COLO668 (cell line): ENCODE measurements at regions not wholly inside any gene's neighbourhood (a gene's known extent, or its start where the extent isn't known, plus 50 kb on each side); places are given as distances from the start of the nearest gene placed in this dataset.
"Not testable (repeated sequence)": the region's sequence is repeated elsewhere in the genome, so short reads cannot be mapped to it uniquely, and the experiment has no call there.

ENCODE experiments used
- DNase-seq: peaks from one replicate; lab custom pipeline; 2025; ENCODE audit not compliant: unreplicated experiment; lab: John Stamatoyannopoulos, UW

DNA sequence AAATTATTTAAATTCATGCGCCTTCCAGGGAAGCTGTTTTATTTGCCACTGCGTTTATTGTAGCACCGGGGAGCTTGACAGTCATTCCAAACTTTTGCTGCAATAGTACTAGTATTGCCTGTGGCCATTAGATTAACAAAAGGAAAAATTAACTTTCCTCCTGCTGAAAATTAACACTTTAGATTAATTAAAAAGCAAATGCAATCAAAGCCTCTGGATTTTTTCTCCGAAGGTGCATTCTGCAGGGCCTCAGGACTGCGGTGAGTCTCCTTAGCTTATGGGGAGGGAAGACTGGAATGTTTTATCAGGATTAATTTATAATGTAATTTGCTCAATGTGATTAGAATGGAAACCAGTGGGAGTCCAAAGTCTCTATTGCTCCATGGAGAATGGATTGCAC is 456.4 kb upstream of the CFAP20DC start:
- DNase-seq, result no peak

DNA sequence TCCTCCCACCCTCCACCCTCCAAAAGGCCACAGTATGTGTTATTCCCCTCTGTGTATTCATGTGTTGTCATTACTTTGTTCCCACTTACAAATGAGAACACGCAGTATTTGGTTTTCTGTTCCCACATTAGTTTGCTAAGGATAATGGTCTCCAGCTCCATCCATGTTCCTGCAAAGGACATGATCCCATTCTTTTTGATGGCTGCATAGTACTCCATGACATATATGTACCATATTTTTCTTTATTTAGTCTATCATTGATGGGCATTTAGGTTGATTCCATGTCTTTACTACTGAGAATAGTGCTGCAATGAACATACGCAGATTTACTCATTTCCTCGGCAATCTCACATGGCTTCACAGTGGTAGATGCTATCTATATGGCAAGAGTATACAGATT is 453.6 kb upstream of the CFAP20DC start:
- no peak for DNase-seq

DNA sequence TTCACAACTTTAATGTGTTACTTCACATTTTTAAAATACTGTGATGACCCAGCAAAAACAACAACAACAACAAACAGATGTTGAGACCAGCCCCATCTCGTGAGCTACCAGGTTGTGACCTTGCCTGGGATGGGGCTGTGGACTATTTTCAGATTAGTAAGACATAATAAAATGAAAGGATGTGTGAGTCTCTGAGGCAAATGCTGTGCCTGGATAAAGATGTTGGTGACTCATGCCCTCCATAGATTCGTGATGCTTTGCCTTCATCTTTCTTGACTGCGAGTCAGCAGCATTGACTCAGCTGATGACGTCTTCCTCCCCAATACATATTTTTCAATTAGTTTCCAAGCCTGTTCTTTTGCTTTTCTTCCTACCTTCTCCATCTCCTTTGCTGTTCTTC is 453.0 kb upstream of the CFAP20DC start:
- no peak for DNase-seq

DNA sequence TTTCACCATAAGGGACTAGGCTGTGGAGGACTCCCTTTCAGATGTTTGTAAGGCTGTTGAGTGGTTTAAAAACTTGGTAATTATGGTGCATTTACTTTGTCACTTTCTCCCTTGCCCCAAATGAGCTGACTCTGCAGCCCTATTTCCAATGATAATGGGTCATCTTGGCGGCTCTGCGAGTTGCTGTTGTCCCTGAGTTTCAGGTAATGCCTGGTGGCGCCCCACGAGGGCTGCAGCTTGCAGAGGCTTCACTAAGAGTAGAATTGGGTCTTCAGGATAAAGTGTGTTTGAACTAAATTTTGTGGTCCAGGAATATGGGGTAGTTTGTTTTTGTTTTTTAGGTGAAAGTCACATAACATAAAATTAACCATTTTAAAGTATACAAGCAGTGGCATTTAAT is 450.1 kb upstream of the CFAP20DC start:
- no peak for DNase-seq

DNA sequence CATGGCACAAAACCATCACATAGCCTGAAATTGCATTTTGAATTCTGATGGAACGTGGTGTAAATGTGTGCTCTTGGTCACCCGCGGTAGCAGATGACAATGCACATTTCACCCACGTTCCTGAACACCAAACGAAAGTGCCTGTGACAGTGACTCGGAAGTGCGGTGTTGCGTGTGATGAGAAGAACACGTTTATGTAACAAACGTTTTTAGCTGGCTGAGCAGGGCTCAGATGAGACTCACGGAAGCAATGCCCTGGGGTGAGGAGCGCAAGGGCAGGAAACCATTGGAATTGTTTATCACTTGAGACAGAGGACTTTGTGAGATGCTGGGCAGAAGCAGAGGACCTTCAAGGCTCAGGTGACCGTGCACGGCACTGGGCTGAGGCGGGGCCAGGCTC is 449.2 kb upstream of the CFAP20DC start:
- DNase-seq, result no peak

DNA sequence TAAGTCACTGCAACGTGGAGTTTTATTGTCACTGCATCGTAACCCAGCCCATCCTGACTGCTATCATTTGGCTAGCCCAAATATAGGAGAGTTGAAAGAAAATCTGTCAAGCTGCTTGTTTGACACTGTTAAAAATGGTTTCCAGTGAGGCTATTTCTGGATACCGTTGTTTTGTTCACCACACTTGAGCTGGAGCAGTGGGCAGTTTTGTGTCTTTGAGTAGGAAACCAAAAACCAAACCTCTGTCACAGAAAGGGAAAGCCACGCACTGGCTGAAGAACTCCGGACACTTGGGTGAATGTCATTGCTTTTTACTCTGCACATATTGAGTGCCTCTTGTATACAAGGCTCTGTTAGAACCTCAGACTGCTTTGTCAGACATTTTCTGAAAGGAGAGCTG is 446.4 kb upstream of the CFAP20DC start:
- no peak for DNase-seq

DNA sequence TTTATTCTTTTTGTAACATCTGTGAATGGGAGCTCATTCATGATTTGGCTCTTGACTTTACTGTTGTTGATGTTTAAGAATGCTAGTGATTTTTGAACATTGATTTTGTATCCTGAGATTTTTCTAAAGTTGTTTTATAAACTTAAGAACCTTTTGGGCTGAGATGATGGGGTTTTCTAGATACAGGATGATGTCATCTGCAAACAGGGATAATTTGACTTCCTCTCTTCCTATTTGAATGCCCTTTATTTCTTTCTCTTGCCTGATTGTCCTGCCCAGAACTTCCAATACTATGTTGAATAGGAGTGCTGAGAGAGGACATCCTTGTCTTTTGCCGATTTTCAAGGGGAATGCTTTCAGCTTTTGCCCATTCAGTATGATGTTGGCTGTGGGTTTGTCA is 445.1 kb upstream of the CFAP20DC start:
- DNase-seq, result not testable (repeated sequence)

DNA sequence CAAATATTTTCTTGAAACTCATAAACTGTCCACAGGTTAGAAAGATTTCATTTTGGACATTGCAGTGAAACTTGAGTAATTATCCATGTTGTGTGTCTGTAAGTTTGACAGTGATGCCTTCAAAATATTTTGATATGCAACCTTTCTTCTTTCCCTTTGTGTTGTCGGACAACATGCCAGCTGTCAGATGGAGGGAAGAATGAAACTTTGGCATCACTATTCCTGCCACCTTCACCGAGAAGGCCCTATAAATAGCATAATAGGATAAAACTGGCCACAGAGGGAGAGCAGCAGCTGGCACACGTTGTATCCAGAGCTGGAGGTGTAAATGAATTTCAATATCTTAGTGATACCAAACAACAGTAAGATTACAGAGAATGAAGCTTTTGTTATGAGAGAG is 436.7 kb upstream of the CFAP20DC start:
- DNase-seq, result no peak

DNA sequence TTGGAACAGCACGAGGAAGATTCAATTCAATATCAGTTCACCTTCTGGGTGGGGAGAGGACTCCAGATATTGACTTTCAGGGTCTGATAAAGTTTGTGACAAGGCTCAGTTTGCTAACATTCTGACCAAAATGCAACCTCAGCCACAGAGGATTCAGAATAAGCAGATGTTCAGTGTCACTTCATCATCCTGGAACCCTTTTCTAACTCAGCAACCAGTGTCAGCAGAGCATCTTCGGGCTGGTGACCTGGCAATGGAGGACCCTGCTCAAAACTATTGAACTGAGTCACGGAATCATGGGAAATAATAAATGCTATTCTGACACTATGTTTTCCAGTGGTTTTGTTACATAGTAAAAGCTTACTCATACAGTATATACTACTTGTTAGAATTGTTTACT is 433.4 kb upstream of the CFAP20DC start:
- DNase-seq, result no peak

DNA sequence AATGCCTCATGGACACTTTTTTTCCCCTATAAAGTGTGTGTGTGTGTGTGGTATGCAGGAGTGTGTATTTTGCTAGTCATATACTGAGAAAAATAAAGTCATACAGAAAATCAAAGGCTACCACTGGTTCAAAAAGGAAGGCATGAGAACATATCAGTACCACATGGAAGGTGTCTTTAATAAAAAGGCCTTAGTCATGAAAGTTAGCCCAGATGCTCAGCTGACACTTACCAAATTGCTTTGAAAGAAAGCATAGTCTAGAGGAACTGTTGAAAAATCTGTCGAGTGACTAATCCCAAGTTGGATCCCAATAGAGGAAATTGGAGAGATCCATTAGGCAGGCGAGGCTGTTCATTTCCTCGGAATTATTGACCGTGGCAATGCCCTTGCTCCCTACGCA is 432.9 kb upstream of the CFAP20DC start:
- no peak for DNase-seq

DNA sequence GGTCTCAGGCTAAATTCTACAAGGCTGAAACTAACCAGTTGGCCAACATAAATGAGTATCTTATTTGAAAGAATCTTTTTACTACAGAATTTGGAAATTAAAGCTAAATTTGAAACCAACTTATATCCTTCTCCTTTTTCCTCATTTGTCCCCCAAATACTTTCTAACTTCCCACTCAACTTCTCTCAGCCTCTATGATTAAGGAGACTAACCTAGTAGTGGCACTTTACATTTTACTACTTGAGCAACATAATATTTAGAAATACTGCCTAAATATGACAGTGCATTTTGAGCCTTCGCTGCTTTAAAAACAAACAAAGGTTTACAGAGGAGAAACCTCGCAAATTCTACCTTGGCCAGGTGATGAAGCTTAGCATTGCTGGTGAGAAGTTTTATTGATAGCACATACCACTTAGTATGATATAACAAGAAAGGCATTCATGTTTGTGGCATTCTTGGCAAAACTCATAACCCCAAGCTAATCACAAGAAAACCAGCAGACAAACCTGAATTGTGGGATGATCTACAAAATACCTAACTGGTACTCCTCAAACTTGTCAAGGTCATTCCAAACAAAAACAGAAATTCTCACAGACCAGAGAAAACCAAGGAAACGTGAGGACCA is 432.1 kb upstream of the CFAP20DC start:
- DNase-seq, result no peak

DNA sequence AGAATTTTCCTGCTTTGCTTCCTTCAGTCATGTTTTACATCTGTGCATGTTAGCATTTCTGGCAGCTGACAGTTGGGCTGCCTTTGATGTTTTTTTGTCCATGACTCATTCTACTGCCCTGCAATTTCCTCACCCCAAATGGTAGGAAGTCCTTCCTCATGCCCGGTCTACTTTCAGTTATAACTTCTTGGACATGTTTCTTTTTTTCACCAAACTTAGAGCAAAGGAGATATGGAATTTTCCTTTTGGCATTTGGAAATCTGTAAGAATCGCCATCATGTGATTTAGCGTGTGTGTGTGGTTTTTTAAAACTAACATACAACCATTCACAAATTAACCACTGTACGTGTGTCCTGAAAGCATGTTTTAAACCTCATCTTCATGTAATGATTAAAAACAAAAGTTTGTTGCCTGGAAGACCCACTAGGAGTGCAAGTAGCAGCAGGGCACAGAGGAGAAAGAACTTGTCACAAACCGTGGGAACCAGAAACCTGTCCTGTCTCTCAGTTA is 430.7 kb upstream of the CFAP20DC start:
- no peak for DNase-seq

DNA sequence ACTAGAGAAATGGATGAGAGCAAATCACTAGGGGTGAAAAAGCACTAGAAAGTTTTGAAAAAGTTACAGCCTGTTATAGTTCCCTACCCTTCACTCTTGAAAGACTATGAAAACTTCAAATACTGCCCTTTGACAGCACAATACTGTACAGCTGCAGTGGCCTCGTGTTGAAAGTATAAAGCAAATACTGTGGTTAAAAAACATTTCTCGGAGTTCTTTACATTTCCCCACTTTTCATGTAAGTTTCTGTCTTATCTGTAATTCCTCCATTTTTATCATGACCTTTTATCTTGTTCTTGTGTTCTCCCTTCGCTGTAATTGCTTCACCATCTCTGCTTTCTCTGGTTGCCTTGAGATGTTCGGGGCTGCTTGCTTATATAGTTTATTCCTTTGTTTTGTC is 423.8 kb upstream of the CFAP20DC start:
- DNase-seq, result no peak

DNA sequence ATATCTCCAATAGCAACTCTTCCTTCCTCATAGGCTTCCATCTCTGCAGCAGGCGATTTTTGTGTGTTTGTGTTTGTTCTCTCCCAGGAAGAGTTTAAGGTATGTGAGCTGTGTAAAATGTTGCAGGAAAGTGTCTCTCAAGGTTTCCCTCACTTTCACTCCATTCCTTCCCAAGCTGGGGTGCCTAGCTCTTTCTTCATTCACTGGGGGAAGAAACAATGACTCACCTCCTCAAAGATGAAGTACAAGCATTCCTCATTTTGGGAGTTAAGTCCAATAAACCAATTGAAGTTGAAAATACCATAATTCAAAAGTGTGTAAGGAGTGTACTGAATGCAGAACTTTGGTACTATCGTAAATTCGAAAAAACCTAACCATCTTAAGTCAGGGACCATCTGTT is 422.7 kb upstream of the CFAP20DC start:
- DNase-seq, result no peak

DNA sequence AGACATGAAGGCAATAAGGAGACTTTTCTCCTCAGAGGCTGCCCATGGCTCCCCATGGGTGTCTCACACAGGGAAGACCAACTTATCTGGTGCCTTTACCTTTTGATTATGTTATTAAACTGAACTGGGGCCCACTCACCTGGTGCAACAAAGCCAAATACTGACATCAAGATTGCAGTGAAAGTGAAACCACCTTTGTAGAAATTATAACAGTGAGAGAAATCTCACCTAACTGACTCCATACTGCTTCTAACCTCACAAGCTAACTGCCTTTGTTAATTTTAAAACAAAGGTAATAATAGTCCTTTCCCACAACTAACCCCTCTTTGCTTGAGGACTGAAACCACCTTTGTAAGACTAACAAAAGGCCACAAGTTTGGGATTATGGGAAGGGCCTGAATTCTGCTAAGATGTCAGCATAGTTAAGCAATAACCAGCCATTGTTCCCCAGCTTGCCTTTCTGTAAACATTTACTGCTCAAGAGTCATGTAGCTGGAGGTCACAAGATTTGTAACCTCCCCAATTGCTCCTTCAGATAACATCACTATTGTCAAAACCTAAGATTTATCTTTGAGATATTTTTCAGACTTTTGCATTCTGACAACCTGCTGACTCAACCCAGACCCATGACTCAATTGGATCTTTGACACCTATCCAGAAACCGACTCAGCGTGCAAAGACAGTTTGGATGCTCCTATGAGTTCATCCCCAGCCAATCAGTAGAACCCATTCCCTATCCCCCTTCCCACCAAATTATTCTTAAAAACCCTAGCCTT is 420.3 kb upstream of the CFAP20DC start:
- no peak for DNase-seq

DNA sequence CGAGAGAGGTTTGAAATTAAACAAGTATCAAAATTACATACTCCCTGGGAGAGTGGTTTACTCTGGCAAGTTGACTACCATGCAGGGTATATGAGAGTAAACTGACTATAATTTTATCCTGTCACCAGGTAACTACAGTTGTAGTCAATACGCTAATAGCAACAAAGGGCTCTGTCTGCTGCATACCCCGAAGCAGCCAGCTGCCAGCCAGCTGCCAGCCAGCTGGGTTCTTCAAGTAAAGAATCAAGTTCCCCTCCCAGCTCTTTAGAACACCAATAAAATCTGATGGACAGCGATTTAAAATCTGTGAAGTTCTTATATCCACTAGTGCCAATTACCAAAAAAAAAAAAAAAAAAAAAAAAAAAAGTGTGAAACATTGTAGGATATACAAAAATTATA is 417.7 kb upstream of the CFAP20DC start:
- DNase-seq, result peak; percentile 72

DNA sequence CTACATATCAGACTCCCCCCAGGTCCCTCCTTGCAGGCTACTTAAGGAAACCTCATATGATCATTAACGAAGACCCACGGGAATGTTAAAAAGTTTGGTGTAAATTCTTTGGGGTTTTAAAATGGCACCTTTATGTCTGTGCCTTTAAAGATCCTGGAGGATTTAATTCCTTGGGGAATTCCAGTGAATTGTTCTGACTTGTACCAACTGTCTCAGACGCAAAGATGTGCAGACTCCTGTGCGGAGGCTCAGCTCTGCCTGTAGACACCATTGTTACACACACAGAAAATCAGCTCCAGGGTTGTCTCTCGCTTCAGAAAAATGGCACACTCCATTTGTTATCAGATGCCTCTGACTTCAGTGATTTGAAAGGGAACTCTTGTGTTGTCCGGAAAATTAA is 414.4 kb upstream of the CFAP20DC start:
- DNase-seq, result no peak

DNA sequence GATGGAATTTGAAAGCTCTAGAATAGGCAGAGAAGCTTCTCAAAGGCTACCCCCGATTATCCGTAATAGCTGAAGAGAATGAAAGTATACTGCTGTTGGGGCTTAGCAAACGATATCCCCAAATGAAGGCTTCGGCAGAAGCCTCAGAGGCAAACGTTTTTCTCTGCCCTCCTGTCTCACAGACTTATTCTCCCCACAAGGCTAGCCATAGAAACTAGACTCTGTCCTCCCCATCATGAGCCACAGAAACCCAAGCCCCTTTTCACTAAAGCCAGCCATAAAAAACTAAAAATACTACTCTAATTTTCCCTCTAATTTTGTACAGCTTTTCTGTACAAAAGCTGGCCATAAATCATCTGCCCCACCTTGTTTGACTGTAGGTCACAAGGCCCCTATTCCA is 413.4 kb upstream of the CFAP20DC start:
- no peak for DNase-seq

DNA sequence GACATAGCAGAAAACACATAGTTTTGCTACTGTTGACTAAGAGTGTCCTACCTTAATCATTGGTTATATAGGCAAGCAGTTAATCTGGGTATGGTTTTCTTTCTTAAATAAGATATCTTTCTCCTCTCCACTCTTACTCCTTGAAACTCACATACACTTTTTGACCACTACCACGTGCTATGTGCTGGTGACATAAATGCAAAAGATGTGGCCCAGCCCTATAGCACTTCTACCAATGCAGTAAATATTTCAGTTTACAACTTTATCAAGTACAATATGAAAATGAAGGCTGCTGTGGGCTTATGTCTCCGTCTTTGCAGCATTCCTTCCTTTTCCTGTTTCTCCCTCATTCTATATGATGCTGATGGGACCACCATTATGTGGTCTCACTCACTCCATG is 410.2 kb upstream of the CFAP20DC start:
- no peak for DNase-seq

DNA sequence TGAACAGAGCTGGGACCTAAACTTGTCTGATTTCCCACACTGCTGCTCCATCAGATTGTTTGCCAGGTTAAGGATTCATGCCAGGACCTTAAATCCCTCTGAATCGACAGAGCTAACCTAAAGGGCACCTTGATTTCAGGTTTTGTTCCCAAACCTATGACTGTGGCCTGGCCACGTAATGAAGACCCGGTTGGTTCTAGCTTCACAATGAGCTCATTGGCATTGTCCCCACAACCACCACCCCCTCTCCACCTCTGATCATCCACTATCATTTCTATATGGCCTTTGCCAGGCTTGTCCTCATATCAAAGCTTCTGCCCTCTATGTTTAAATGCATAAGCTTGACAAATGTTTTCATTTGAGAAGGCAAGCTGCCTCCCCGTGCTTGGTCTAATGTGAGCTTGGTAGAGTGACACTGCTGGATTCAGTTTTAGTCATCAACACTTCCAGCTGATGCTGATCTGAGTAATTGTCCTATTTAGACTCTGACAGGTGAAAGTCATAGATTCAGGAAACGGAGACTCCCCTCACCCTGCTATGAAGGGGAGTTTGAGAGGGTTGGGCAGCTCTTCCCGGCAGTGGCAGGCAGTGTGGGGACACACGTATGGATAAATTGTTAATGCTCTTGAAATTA is 407.1 kb upstream of the CFAP20DC start:
- DNase-seq, result no peak

DNA sequence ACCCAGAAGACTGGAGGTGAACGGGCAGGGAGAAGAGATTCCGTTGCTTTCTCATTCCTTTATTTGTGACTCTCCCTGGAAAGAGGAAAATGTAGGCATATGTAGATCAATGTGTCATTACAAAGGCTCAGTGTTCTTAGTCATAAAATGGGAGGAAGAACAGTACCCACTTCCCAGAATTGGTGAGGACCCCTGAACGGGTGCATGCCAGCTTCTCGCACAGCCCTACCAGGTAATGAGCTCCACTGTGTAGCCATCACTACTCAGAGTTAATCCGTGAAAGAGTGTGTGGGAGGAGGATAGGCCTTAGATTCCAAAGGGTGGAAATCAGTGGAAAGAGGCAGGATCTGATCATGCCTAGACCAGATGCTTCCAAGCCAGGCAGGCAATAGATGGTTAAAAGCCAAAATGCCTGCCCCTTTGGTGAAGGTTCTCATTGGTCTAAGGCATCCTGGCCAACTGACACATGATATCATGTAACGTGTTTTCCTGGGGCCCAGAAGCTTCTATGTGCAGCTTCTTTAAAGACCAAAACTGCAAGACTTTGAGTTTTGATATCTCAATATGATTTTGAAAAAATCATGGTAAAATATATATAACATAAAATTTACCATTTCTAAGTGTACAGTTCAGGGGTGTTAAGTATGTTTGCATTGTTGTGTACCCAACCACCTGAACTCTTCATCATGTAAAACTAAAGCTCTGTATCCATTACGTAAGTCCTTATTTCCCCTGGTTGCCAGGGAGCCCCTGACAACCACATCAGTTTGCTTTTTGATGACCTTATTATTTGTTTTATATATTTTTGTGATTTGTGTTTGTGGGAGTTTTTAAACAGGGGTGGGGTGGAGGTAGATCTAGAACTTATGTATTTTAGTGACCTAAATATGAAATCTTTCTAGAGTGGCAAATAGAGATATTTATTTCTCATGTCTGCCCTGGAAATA is 402.2 kb upstream of the CFAP20DC start:
- DNase-seq, result peak; percentile 7
